ENCODE measurements at regions not wholly inside any gene's neighbourhood (a gene's known extent, or its start where the extent isn't known, plus 50 kb on each side); places are given as distances from the start of the nearest gene placed in this dataset.

- H3K4me3 ChIP-seq (replicated peaks; ENCODE audit: low read depth, low read length): no peak overlapping the region
- TF ChIP-seq, protein P1, sequence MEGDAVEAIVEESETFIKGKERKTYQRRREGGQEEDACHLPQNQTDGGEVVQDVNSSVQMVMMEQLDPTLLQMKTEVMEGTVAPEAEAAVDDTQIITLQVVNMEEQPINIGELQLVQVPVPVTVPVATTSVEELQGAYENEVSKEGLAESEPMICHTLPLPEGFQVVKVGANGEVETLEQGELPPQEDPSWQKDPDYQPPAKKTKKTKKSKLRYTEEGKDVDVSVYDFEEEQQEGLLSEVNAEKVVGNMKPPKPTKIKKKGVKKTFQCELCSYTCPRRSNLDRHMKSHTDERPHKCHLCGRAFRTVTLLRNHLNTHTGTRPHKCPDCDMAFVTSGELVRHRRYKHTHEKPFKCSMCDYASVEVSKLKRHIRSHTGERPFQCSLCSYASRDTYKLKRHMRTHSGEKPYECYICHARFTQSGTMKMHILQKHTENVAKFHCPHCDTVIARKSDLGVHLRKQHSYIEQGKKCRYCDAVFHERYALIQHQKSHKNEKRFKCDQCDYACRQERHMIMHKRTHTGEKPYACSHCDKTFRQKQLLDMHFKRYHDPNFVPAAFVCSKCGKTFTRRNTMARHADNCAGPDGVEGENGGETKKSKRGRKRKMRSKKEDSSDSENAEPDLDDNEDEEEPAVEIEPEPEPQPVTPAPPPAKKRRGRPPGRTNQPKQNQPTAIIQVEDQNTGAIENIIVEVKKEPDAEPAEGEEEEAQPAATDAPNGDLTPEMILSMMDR (IDR thresholded peaks at IDR 0.05; ENCODE audit: insufficient read depth, low read length, poor library complexity, severe bottlenecking): no peak
- DNase-seq (ENCODE audit: extremely low read depth, insufficient read length): no peak
- no peaks in the 10 kb centered on the region for H3K27me3 ChIP-seq (replicated peaks; ENCODE audit: control insufficient read depth, insufficient read depth, low read length)
- no peaks in the 10 kb centered on the region for H3K36me3 ChIP-seq (ENCODE audit: control insufficient read depth, insufficient read depth, low read length)
Observed at GRCh38 chr2:81002906-81003305, 698.4 kb upstream of the LRRTM1 start.

DNA sequence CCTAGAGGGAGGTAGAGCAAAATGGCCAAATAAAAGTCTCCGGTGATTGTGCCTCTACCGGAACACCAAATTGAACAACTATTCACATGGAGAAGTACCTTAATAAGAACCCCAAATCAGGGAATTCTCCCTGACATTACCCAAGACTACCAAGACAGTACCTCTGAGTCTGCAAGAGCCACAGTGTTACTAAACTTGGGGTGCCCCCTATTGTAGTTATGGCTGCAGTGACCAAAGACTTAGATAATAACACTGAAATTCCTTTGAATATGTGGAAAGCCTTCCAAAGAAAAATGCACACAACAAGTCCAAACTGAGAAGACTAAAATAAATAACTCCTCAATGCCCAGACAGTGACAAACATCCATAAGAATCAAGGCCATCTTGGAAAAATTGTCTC lies 682.9 kb upstream of the LRRTM1 start:
- Histone ChIP-seq H3K4me3 (replicated peaks; ENCODE audit: low read depth, low read length) (no peak overlapping the region), H3K27me3 (replicated peaks; ENCODE audit: control insufficient read depth, insufficient read depth, low read length) (no peaks in the 10 kb centered on the region), H3K36me3 (ENCODE audit: control insufficient read depth, insufficient read depth, low read length) (no peaks in the 10 kb centered on the region)
- no peak for DNase-seq (ENCODE audit: extremely low read depth, insufficient read length)
- TF ChIP-seq, protein P1 (IDR thresholded peaks at IDR 0.05; ENCODE audit: insufficient read depth, low read length, poor library complexity, severe bottlenecking): no peak

DNA sequence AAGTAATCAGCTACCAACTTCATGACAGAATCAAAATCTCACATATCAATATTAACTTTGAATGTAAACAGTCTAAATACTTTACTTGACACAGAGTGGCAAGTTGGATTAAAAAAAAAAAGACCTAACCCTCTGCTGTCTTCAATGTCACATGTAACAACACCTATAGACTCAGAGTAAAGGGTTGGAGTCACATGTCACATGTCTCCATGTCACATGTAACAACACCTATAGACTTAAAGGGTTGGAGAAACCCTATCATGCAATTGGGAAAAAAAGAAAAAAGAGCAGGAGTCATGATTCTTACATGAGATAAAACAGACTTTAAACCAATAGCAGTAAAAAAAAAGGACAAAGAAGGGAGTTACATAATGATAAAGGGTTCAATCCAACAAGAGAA lies 665.3 kb upstream of the LRRTM1 start:
- no peaks in the 10 kb centered on the region for H3K27me3 ChIP-seq (replicated peaks; ENCODE audit: control insufficient read depth, insufficient read depth, low read length)
- no peaks in the 10 kb centered on the region for H3K36me3 ChIP-seq (ENCODE audit: control insufficient read depth, insufficient read depth, low read length)
- no peak for DNase-seq (ENCODE audit: extremely low read depth, insufficient read length)
- no peak overlapping the region for H3K4me3 ChIP-seq (replicated peaks; ENCODE audit: low read depth, low read length)
- TF ChIP-seq, protein P1 (IDR thresholded peaks at IDR 0.05; ENCODE audit: insufficient read depth, low read length, poor library complexity, severe bottlenecking): no peak

DNA sequence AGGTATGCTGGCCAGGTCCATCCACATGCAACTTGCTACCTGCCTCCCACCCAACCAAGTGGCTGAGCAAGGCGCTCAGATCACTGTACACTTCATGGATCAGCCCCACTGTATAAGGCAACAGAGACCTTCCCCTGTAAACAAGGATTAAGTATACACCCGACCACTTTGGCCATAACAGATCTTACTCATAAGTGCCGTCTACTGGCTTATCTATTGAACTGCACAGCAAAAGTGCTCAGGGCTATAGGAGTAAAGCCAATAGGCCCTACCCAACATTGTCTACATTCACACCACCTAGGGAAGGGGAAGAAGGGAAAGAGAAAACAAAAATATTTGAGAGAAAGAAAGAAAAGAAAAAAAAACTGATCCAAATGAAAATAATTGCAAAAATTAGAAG lies 663.9 kb upstream of the LRRTM1 start:
- no peak overlapping the region for H3K4me3 ChIP-seq (replicated peaks; ENCODE audit: low read depth, low read length)
- H3K27me3 ChIP-seq (replicated peaks; ENCODE audit: control insufficient read depth, insufficient read depth, low read length): no peaks in the 10 kb centered on the region
- H3K36me3 ChIP-seq (ENCODE audit: control insufficient read depth, insufficient read depth, low read length): no peaks in the 10 kb centered on the region
- TF ChIP-seq, protein P1 (IDR thresholded peaks at IDR 0.05; ENCODE audit: insufficient read depth, low read length, poor library complexity, severe bottlenecking): no peak
- no peak for DNase-seq (ENCODE audit: extremely low read depth, insufficient read length)

- Histone ChIP-seq H3K4me3 (replicated peaks; ENCODE audit: low read depth, low read length) (no peak overlapping the region), H3K27me3 (replicated peaks; ENCODE audit: control insufficient read depth, insufficient read depth, low read length) (no peaks in the 10 kb centered on the region), H3K36me3 (ENCODE audit: control insufficient read depth, insufficient read depth, low read length) (no peaks in the 10 kb centered on the region)
- no peak for DNase-seq (ENCODE audit: extremely low read depth, insufficient read length)
- TF ChIP-seq, protein P1 (IDR thresholded peaks at IDR 0.05; ENCODE audit: insufficient read depth, low read length, poor library complexity, severe bottlenecking): no peak
Observed at GRCh38 chr2:80947601-80948130, 643.1 kb upstream of the LRRTM1 start.

DNA sequence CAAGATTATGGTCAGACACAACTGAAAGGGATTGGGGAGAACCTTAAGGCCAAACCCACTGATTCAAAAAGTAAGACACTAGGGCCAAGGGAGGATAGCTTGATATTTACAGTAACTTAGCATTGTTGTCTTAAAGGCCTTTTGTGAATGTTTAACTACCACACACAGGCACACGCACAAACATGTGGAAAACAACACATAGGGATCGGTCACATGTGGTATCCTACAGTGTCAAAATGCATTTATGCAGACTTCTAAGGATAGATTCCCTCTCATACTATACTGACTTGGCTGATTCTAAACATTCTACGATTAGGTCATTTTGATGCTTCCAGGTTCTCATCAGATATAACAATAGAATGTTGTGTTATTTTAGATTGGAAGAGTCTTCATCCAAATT lies 638.9 kb upstream of the LRRTM1 start:
- TF ChIP-seq, protein P1 (IDR thresholded peaks at IDR 0.05; ENCODE audit: insufficient read depth, low read length, poor library complexity, severe bottlenecking): no peak
- Histone ChIP-seq H3K4me3 (replicated peaks; ENCODE audit: low read depth, low read length) (no peak overlapping the region), H3K27me3 (replicated peaks; ENCODE audit: control insufficient read depth, insufficient read depth, low read length) (no peaks in the 10 kb centered on the region), H3K36me3 (ENCODE audit: control insufficient read depth, insufficient read depth, low read length) (no peaks in the 10 kb centered on the region)
- DNase-seq (ENCODE audit: extremely low read depth, insufficient read length): no peak
